Body of pancreas (tissue), 4 donors: ENCODE measurements at regions not wholly inside any gene's neighbourhood (a gene's known extent, or its start where the extent isn't known, plus 50 kb on each side); places are given as distances from the start of the nearest gene placed in this dataset.

ENCODE experiments used
- ATAC-seq: fragments of 150-250 bp; one replicate; pipeline ENCODE4 v1.9.1; 2016
- DNase-seq, 4 donors: peaks; one replicate each; pipeline ENCODE4 v3.0.0-alpha.2; 2019
- H3K27ac ChIP-seq, 4 donors: fragments of 200-600 bp; sonication (generic); 1 replicate in 3 of 4; 2 replicates in 1 of 4; pipeline versions ENCODE4 v1.5.1 to v1.6.1; 2016 to 2019; ENCODE audit warnings: mild to moderate bottlenecking in 1 of 4, mixed read lengths in 1 of 4, moderate library complexity in 1 of 4
- H3K27me3 ChIP-seq, 2 donors: fragments of 200-600 bp; sonication (generic); one replicate each; pipeline ENCODE4 v1.6.0; 2016; ENCODE audit warnings: mild to moderate bottlenecking in 1 of 2
- H3K36me3 ChIP-seq, 2 donors: fragments of 200-600 bp; sonication (generic); replicated peaks in 1 of 2; 2 replicates each; pipeline ENCODE4 v1.5.1; 2016; ENCODE audit warnings: low read depth in 2 of 2; ENCODE audit not compliant: insufficient read depth in 1 of 2
- H3K4me1 ChIP-seq: fragments of 200-600 bp; sonication (generic); one replicate; pipeline ENCODE4 v1.6.0; 2016
- H3K4me3 ChIP-seq, 2 donors: fragments of 200-600 bp; sonication (generic); 1 replicate in 1 of 2; 2 replicates in 1 of 2; pipeline ENCODE4 v1.5.1; 2016 to 2019
- H3K9me3 ChIP-seq, 3 donors: fragments of 200-600 bp; sonication (generic); 1 replicate in 2 of 3; 2 replicates in 1 of 3; pipeline ENCODE4 v1.5.1; 2016
- POLR2A ChIP-seq, 3 donors: fragments of 450-650 bp; IDR thresholded peaks; one replicate each; pipeline ENCODE4 v1.6.1; 2016; ENCODE audit warnings: antibody characterized with exemption in 3 of 3, mild to moderate bottlenecking in 2 of 3
- WGBS, 2 donors: methylation state at CpG; one replicate each; pipeline ENCODE4 v1.1.5; 2017; 5-methylcytosine and 5-hydroxymethylcytosine counted together
- intact Hi-C: fragments of 100-400 bp; cut with DNase I; formaldehyde crosslinking; loops from one replicate; pipeline ENCODE4 v1.15.1; 2023
- TF ChIP-seq, protein P1 (sequence below), 7 experiments: fragments of 450-650 bp in 4 of 7; fragments of 200-600 bp in 3 of 7; sonication (generic) in 3 of 7; IDR thresholded peaks; one replicate each; pipeline ENCODE4 v1.5.1; 2016 to 2019; ENCODE audit warnings: antibody characterized with exemption in 7 of 7

DNA sequence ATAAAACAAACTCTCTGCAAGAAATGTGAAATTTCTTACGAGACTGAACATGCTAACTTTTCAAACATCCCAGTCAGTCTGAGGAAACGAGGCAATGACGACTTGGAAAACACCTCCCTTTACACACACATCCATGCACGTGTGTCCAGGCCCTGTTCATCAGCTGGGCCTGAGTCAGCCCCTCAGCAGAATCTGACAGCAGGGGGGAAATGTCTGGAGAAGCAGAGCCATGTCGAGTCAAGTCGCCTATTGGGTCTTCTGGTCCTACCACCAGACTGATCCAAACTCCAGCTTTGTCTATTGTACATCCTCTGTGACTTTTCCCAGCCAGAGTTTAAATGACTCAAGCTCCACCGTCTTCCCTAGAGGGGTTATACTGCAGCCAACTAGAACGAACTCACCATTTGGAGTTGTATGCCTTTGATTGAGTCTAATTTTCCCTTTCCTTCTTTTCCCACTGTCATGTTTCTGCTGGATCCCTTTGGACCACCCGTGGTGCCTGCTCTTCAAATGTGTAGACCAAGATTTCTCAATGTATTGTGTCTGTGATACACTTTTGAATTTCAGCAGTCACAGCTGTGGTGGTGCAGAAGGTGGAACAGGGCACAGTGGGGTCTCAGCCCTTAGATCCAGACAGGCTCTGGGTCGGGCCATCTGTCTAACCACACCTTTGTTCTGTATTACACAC, 254.0 kb downstream of the CDC5L start:
- Histone ChIP-seq H3K27ac (no peak overlapping the region), H3K4me1 (no peaks in the 10 kb centered on the region), H3K27me3 (no peaks in the 10 kb centered on the region), H3K36me3 (no peaks in the 10 kb centered on the region), H3K9me3 (no peaks in the 10 kb centered on the region), H3K4me3 (no peak overlapping the region)
- WGBS, 2 donors: 56 to 59% methylated on average over 10 of the region's 10 CpGs
- intact Hi-C loops: no loop called here
- ATAC-seq: no peak
- no peak for TF ChIP-seq POLR2A (IDR thresholded peaks at IDR 0.05)
- TF ChIP-seq, protein P1, sequence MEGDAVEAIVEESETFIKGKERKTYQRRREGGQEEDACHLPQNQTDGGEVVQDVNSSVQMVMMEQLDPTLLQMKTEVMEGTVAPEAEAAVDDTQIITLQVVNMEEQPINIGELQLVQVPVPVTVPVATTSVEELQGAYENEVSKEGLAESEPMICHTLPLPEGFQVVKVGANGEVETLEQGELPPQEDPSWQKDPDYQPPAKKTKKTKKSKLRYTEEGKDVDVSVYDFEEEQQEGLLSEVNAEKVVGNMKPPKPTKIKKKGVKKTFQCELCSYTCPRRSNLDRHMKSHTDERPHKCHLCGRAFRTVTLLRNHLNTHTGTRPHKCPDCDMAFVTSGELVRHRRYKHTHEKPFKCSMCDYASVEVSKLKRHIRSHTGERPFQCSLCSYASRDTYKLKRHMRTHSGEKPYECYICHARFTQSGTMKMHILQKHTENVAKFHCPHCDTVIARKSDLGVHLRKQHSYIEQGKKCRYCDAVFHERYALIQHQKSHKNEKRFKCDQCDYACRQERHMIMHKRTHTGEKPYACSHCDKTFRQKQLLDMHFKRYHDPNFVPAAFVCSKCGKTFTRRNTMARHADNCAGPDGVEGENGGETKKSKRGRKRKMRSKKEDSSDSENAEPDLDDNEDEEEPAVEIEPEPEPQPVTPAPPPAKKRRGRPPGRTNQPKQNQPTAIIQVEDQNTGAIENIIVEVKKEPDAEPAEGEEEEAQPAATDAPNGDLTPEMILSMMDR (IDR thresholded peaks at IDR 0.05): no peak
- DNase-seq: no peak

DNA sequence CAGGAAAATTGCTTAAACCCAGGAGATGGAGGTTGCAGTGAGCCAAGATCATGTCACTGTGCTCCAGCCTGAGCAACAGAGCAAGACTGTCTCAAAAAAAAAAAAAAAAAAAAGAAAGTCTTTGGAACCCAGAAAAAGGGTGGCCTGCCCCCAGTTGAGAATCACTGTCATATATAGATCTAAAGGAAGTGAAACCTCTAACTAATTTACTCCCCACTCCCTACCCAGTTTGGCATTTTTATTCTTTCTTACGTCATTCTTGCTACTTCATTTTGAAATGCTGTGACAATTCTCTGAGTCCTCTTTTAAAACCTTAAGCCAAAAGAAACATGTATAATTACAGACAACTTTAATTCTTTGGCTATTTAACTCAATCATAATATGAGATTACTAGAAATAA, 254.8 kb downstream of the CDC5L start:
- intact Hi-C loops: no loop called here
- TF ChIP-seq, protein P1 (IDR thresholded peaks at IDR 0.05): no peak
- no peak for TF ChIP-seq POLR2A (IDR thresholded peaks at IDR 0.05)

DNA sequence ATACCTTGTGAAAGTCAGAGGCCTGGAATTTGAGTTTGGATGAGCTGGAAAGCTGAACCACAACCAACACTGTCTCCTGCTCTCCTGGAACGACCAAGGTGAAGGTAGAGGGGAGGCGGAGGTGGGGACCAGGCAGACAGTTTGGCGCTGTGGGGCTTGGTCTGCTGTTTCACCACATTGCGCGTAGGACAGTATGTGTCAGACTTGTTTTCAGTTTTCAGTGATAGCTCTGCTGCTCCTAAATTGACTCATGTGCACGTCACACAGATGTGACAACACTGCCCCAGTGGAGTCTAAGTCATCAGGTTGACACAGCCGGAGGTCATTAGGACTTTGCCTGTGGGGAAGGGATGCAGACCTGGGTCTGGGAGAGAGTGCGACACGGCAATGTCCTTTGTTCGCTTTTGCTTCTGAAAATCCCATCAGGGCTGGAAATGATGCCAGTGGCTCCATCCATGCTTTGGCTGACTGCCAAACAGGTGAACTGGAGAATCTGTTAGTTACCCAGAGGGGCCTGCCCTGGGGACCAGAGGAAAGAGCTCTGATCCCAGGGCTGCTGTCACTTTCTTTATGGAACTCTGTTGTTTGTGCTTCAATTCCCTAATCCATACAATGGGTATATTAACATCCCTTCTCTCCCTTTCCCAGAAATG, 255.5 kb downstream of the CDC5L start:
- no peaks in the 10 kb centered on the region for H3K36me3 ChIP-seq
- H3K4me1 ChIP-seq: no peaks in the 10 kb centered on the region
- DNase-seq: no peak
- H3K4me3 ChIP-seq: no peak overlapping the region
- TF ChIP-seq, protein P1 (IDR thresholded peaks at IDR 0.05): no peak
- TF ChIP-seq POLR2A (IDR thresholded peaks at IDR 0.05): no peak
- 73 to 76% methylated on average over 9 to 10 of the region's 10 CpGs for WGBS, 2 donors
- no peak for ATAC-seq
- H3K9me3 ChIP-seq: no peaks in the 10 kb centered on the region
- no peaks in the 10 kb centered on the region for H3K27me3 ChIP-seq
- intact Hi-C loops: no loop called here
- H3K27ac ChIP-seq: no peak overlapping the region

More for the DNA sequence above, 254.8 kb downstream of the CDC5L start:
- Histone ChIP-seq H3K27me3 (no peaks in the 10 kb centered on the region), H3K27ac (no peak overlapping the region), H3K4me3 (no peak overlapping the region), H3K36me3 (no peaks in the 10 kb centered on the region), H3K9me3 (no peaks in the 10 kb centered on the region), H3K4me1 (no peaks in the 10 kb centered on the region)
- no peak for DNase-seq
- no peak for ATAC-seq
- 89 to 90% methylated on average over 1 of the region's 1 CpG for WGBS, 2 donors

GRCh38 chr6:44645276-44645675, 257.8 kb downstream of the CDC5L start:
- ATAC-seq: no peak
- WGBS, 2 donors: 52 to 56% methylated on average over 5 to 6 of the region's 6 CpGs

More at GRCh38 chr6:44645276-44645675, 257.8 kb downstream of the CDC5L start:
- no peak overlapping the region for H3K4me3 ChIP-seq
- no peak for DNase-seq
- H3K27ac ChIP-seq: no peak overlapping the region
- no peaks in the 10 kb centered on the region for H3K36me3 ChIP-seq
- H3K27me3 ChIP-seq: no peaks in the 10 kb centered on the region
- H3K4me1 ChIP-seq: no peaks in the 10 kb centered on the region
- no peaks in the 10 kb centered on the region for H3K9me3 ChIP-seq
- intact Hi-C loops: no loop called here
- TF ChIP-seq, protein P1 (IDR thresholded peaks at IDR 0.05): peak in 1 of 7 experiments; percentile 9
- TF ChIP-seq POLR2A (IDR thresholded peaks at IDR 0.05): no peak
